ENCODE measurements at regions not wholly inside any gene's neighbourhood (a gene's known extent, or its start where the extent isn't known, plus 50 kb on each side); places are given as distances from the start of the nearest gene placed in this dataset.
"Not testable (repeated sequence)": the region's sequence is repeated elsewhere in the genome, so short reads cannot be mapped to it uniquely, and the experiment has no call there.

- ATAC-seq, result not testable (repeated sequence)
Observed at GRCh38 chr10:28994802-28995201, 294.1 kb upstream of the LYZL1 start.

GRCh38 chr10:28995497-28995896 is 293.4 kb upstream of the LYZL1 start:
- no peak for ATAC-seq

- ATAC-seq, result no peak
Observed at GRCh38 chr10:28996345-28996744, 292.5 kb upstream of the LYZL1 start.

GRCh38 chr10:28996947-28997551 is 291.8 kb upstream of the LYZL1 start:
- no peak for ATAC-seq

DNA sequence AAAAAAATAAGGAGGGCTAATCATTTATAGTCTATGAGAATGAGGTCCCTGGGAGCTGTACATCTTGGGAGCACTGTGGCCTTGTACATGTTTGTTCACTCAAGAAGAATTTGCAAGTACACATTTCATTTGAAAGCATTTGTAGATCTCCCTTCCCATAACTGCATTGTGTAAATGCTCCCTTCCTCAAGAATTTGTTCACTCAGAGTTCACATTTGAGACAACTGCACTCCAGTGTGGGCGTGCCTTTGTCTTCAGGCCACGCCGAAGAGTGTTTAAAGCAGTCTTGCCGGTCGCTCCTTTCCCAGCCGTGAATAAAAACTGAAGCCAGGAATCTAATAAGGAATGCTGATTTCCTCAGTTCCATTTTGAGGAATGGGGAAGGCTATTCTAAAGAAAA is 291.1 kb upstream of the LYZL1 start:
- ATAC-seq, result no peak

GRCh38 chr10:29001801-29002200 is 287.1 kb upstream of the LYZL1 start:
- ATAC-seq, result no peak

- not testable (repeated sequence) for ATAC-seq
Observed at GRCh38 chr10:29003014-29003413, 285.9 kb upstream of the LYZL1 start.

DNA sequence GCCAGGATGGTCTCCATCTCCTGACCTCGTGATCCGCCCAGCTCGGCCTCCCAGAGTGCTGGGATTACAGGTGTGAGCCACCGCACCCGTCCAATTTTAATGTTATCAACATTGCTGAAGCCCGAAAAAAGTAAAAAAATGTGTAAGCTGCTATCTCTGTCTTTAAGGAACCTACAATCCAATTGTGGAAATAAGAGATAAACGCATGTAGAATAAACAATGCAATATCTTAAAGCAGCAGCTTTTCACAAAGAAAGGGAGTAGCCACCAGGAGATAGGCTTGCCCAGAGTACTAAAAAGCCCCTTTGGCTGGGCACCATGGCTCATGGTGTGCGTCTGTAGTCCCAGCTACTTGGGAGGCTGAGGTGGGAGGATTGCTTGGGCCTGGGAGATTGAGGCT is 282.9 kb upstream of the LYZL1 start:
- ATAC-seq, result no peak

DNA sequence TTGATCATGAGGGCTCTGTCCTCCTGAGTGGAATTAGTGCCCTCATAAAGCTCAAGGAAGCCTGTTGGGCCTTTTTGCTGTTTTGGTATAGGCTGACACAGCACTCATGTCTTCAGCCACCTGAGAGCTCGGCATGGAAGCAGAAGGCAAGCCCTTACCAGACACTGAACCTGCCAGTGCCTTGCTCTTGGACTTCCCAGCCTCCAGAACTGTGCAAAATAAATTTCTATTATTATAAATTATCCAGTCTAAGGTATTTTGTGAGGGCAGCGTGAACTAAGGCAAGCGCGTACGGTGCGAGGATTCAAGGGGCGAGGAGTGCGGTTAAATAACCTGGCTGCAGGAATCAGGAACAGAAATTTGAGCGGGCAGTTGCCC is 281.5 kb upstream of the LYZL1 start:
- ATAC-seq, result no peak

GRCh38 chr10:29007748-29008610 is 280.9 kb upstream of the LYZL1 start:
- no peak for ATAC-seq

GRCh38 chr10:29009464-29009863 is 279.4 kb upstream of the LYZL1 start:
- no peak for ATAC-seq

- no peak for ATAC-seq
Observed at GRCh38 chr10:29011516-29011915, 277.4 kb upstream of the LYZL1 start.

DNA sequence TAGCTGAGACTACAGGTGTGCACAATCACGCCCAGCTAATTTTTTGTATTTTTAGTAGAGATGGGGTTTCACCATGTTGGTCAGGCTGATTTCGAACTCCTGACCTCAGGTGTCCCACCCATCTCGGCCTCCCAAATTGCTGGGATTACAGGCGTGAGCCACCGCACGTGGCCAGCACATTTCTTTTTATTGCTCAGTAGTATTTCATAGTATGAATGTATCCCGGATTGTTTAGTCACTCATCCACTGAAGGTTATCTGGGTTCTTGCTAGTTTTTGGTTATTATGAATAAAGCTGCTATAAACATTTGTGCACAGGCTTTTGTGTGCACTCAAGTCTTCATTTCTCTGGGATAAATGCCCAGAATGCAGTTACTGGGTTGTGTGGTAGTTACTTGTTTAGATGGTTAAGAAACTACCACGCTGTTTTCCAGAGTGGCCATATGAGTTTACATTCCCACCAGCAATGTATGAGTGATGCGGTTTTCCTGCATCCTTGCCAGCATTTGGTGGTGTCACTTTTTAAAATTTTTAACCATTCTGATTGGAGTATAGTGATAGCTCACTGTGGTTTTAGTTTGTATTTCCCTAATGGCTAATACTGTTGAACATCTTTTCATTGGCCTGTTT is 275.8 kb upstream of the LYZL1 start:
- no peak for ATAC-seq

- no peak for ATAC-seq
Observed at GRCh38 chr10:29021591-29021990, 267.3 kb upstream of the LYZL1 start.

GRCh38 chr10:29022513-29022912 is 266.4 kb upstream of the LYZL1 start:
- ATAC-seq, result no peak

DNA sequence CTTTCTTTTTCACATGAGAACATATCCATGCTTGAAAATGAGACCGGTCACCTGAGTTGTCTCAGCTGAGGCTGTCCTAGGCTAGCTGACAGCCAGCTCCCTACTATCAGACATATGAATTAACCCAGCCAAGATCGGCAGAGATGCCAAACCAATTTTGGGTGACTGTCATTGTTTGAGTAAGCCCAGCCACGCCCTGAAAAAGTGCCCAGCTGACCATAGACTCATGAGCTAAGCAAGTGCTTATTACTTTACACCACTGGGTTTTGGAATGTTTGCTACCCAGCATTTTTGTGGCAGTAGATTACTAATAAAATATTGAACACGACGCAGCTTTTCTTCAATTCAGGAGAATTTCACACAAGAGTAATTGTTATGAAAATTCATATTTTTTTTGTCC is 265.2 kb upstream of the LYZL1 start:
- no peak for ATAC-seq

DNA sequence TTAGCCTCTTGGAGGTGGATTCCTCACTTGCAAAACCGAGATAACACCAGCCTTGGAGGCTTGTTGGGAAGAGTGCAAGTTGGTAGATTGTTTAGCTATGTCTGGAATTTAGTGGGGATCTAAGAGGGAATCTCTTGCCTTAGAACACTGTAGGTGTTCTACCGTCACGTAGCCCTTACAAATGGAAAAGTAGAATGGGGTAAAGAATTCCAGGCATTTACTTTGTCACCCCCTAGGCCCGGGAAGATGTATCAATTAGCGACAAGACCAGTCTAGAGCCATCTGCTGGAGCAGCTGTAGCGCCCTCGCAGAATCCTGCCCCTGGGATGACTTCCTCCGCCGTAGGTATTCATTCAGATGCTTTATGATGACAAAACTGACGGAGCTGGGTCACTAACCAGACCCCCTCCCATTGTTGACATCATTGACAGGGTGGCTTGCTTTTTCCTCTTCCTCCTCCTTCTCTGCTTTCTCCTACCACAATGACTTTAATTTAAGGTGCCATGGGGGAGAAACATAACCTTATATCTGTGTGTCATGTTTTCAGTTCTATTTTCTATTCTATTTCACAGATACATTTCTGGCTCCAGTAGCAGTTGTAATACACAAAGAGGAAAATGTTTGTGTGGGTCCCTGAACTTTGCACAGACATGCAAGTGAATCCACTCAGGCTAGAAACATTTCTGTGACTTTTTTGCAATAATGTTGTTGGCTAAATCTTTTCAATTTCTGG is 262.6 kb upstream of the LYZL1 start:
- ATAC-seq, result no peak

DNA sequence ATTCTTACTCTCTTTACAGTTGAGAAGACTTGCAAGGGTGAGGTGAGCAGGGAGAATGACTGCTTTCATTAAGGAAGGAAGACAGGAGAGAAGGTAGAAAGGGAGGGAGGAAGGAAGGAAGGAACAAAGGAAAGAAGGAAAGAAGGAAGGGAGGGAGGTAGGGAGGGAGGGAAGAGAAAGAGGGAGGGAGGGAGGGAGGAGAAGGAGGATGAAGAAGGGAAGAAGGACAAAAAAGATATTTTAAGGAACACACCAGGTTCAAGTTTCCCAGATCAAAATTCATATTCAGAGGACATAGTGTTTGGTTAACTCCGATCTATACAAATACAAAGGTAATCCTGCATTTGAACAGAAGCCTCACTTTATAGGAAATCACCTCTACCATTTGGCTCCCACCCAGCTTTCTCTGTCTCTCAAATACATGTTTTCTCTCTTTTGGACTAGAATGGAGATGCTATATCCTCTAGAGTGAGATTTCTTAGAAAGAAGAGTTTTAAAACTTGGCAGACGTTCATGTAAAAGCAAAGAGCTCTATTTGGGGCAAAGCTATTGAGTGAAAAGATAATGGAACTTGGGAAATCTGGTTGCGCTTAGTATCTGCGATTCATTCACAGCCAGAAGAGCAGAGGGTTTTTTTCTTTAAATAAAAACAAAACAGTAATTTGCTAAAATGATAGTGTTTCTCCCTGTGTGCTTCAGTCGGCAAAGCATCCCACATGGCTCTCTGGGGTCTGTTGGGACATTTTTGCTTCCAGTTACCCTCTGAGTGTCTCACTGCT is 261.9 kb upstream of the LYZL1 start:
- no peak for ATAC-seq

DNA sequence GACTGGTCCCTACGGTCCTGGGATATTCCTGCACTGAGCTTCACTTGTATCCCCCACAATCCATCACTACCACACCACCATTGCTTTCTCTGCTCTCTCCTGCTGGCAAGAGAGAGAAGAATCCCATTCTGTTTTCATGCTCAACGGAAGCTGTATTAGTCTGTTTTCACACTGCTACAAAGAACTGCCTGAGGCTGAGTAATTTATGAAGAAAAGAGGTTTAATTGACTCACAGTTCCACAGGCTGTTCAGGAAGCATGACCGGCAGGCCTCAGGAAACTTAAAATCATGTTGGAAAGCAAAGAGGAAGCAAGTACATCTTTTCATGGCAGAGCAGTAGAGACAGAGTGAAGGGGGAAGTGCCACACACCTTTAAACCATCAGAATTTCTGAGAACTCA is 260.4 kb upstream of the LYZL1 start:
- no peak for ATAC-seq

GRCh38 chr10:29030900-29031299 is 258.0 kb upstream of the LYZL1 start:
- no peak for ATAC-seq

DNA sequence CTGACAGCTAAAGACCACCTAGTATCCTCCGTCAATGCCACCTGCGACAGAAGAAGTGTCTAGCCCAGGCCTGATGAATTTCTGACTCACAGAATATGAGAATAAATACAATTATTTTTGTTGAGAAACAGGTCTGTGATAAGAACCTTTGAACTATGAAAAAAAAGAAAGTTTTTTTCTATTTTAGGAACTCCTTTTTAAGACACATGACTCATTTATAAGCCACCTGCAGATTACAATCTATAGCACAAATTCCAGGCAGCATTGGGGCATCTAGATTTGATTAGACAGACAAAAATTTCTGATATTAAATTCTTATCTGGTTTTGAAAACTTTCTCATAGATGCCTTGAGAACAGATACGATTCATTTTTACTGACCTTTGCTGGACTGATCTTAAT is 256.7 kb upstream of the LYZL1 start:
- ATAC-seq, result no peak

DNA sequence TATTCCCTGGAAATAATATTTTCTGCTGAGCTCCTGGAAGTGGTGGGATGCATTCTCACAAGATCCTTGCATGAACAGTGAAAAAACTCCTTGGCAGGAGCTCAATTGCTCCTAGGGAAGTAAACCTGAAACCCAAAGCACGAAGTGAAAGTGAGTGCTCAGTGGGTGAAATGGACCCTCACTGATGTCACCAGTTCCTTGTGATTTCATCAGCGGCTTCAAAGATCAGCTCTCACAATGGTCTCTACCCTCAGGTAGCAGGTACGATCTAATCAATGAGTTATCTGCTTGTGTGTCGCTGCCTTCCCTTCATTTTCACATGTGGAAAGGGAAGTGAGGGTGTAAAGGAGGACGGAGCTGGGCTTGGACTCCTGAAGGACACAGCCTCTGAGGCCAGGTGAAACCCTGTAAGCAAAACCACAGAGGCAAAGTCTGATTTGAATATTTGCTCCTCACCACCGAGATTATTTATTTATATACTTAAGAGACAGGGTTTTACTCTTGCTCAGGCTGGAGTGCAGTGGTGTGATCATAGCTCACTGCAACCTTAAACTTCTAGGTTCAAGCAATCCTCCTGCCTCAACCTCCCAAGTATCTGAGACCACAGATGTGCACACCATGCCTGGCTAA is 255.4 kb upstream of the LYZL1 start:
- no peak for ATAC-seq

Data from esophagus mucosa (tissue), 1 donor.